ENCODE measurements at regions not wholly inside any gene's neighbourhood (a gene's known extent, or its start where the extent isn't known, plus 50 kb on each side); places are given as distances from the start of the nearest gene placed in this dataset.

- no peak for DNase-seq
These were observed 430.6 kb downstream of the DTHD1 start for GRCh38 chr4:36712013-36712412.

- no peak for DNase-seq
These were observed 435.5 kb downstream of the DTHD1 start for GRCh38 chr4:36716874-36717273.

- DNase-seq, result no peak
These were observed 438.0 kb downstream of the DTHD1 start for GRCh38 chr4:36719425-36719824.

GRCh38 chr4:36722986-36723385 lies 441.6 kb downstream of the DTHD1 start:
- no peak for DNase-seq

- DNase-seq, result no peak
These were observed 452.9 kb downstream of the DTHD1 start for GRCh38 chr4:36734334-36734733.

GRCh38 chr4:36737691-36738090 lies 456.3 kb downstream of the DTHD1 start:
- DNase-seq, result no peak

- DNase-seq, result no peak
These were observed 459.4 kb downstream of the DTHD1 start for GRCh38 chr4:36740796-36741310.

GRCh38 chr4:36747277-36748129 lies 466.1 kb downstream of the DTHD1 start:
- DNase-seq, result no peak

GRCh38 chr4:36753048-36753447 lies 471.6 kb downstream of the DTHD1 start:
- no peak for DNase-seq

GRCh38 chr4:36757580-36758311 lies 476.3 kb downstream of the DTHD1 start:
- DNase-seq, result no peak

- DNase-seq, result no peak
These were observed 477.1 kb downstream of the DTHD1 start for GRCh38 chr4:36758312-36759178.

- DNase-seq, result no peak
These were observed 480.2 kb downstream of the DTHD1 start for GRCh38 chr4:36761607-36762006.

- DNase-seq, result no peak
These were observed 480.7 kb upstream of the NWD2 start for GRCh38 chr4:36763814-36764213.

- no peak for DNase-seq
These were observed 476.9 kb upstream of the NWD2 start for GRCh38 chr4:36767596-36767995.

- no peak for DNase-seq
These were observed 473.0 kb upstream of the NWD2 start for GRCh38 chr4:36771411-36772153.

GRCh38 chr4:36772154-36772516 lies 472.4 kb upstream of the NWD2 start:
- no peak for DNase-seq

GRCh38 chr4:36773467-36773866 lies 471.1 kb upstream of the NWD2 start:
- no peak for DNase-seq

GRCh38 chr4:36775544-36775943 lies 469.0 kb upstream of the NWD2 start:
- DNase-seq, result no peak

GRCh38 chr4:36779601-36780000 lies 464.9 kb upstream of the NWD2 start:
- no peak for DNase-seq

- DNase-seq, result no peak
These were observed 458.6 kb upstream of the NWD2 start for GRCh38 chr4:36785973-36786372.

- DNase-seq, result no peak
These were observed 458.0 kb upstream of the NWD2 start for GRCh38 chr4:36786519-36786918.

Measured in anterior cingulate cortex (tissue), 58 donors.